WTC11 (cell line): ENCODE measurements at regions not wholly inside any gene's neighbourhood (a gene's known extent, or its start where the extent isn't known, plus 50 kb on each side); places are given as distances from the start of the nearest gene placed in this dataset.

ENCODE experiments used
- ZNF671 ChIP-seq: fragments of 250-450 bp; sonication (Bioruptor Pico); IDR thresholded peaks from 2 replicates; pipeline ENCODE4 v1.8.0; 2021; ENCODE audit warnings: mild to moderate bottlenecking
- TF ChIP-seq, protein P1 (sequence below): fragments of 200-600 bp; IDR thresholded peaks from 2 replicates; pipeline ENCODE4 v1.8.0; 2022; ENCODE audit warnings: antibody characterized with exemption

DNA sequence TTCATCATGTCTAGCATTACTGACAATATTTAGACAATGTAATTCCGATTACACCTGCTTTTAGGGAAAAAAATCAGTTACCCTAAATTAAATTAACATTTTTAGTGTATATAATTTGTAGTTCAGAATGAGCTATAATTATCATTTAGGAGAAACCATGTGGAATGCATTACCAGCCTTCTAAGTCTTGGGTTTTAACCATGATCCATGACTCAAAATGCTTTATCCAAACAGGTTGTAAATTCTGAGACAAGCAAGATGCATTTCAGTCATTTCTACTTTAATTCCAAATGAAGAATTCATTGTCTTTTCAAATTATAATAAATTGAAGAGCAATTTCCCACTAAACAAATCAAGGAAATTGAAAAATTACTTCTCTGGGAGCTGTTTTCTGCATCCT, 243.7 kb upstream of the LRIG1 start:
- no peak for TF ChIP-seq ZNF671 (CRISPR knock-in tag)
- TF ChIP-seq, protein P1, sequence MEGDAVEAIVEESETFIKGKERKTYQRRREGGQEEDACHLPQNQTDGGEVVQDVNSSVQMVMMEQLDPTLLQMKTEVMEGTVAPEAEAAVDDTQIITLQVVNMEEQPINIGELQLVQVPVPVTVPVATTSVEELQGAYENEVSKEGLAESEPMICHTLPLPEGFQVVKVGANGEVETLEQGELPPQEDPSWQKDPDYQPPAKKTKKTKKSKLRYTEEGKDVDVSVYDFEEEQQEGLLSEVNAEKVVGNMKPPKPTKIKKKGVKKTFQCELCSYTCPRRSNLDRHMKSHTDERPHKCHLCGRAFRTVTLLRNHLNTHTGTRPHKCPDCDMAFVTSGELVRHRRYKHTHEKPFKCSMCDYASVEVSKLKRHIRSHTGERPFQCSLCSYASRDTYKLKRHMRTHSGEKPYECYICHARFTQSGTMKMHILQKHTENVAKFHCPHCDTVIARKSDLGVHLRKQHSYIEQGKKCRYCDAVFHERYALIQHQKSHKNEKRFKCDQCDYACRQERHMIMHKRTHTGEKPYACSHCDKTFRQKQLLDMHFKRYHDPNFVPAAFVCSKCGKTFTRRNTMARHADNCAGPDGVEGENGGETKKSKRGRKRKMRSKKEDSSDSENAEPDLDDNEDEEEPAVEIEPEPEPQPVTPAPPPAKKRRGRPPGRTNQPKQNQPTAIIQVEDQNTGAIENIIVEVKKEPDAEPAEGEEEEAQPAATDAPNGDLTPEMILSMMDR: no peak
